Stimulated activated naive B cell treated with anti-CD40 and anti-IgM and Interleukin-4, amounts not matched to agents 10 μg/mL and 1 μg/mL and 100 μg/mL, for 72 hours (primary cell): ENCODE measurements at regions not wholly inside any gene's neighbourhood (a gene's known extent, or its start where the extent isn't known, plus 50 kb on each side); places are given as distances from the start of the nearest gene placed in this dataset.

ENCODE experiments used
- ATAC-seq, 2 donors: fragments of 150-1000 bp; cut with Tn5 transposase; replicated peaks; 2 replicates each; pipeline ENCODE4 v1.10.0; 2021; ENCODE audit warnings: moderate library complexity in 1 of 2
- DNase-seq: peaks from one replicate; pipeline ENCODE4 v3.0.0; 2021
- H3K27ac Mint-ChIP-seq: one replicate; pipeline ENCODE4 v1.8.0; 2022; ENCODE audit warnings: mild to moderate bottlenecking, mixed read lengths
- H3K27me3 Mint-ChIP-seq, 2 donors: one replicate each; pipeline ENCODE4 v1.8.0; 2022; ENCODE audit warnings: mixed read lengths in 2 of 2
- H3K36me3 Mint-ChIP-seq, 2 donors: one replicate each; pipeline ENCODE4 v1.8.0; 2022; ENCODE audit warnings: mixed read lengths in 2 of 2, mild to moderate bottlenecking in 1 of 2
- H3K4me1 Mint-ChIP-seq, 2 donors: one replicate each; pipeline ENCODE4 v1.8.0; 2022; ENCODE audit warnings: mixed read lengths in 2 of 2, mild to moderate bottlenecking in 1 of 2
- H3K4me3 Mint-ChIP-seq, 2 donors: one replicate each; pipeline ENCODE4 v1.8.0; 2022; ENCODE audit warnings: mild to moderate bottlenecking in 2 of 2, mixed read lengths in 2 of 2, moderate library complexity in 1 of 2
- H3K9me3 Mint-ChIP-seq, 2 donors: one replicate each; pipeline ENCODE4 v1.8.0; 2022; ENCODE audit warnings: mixed read lengths in 2 of 2, mild to moderate bottlenecking in 1 of 2

GRCh38 chr3:152084441-152085158 lies 184.1 kb upstream of the MBNL1 start:
- H3K4me1 Mint-ChIP-seq = no peaks in the 10 kb centered on the region
- no peak overlapping the region for H3K4me3 Mint-ChIP-seq
- no peak for DNase-seq

GRCh38 chr3:152087153-152087552 lies 181.6 kb upstream of the MBNL1 start:
- ATAC-seq (no peak), DNase-seq (no peak)
- Mint-ChIP-seq H3K9me3 (no peaks in the 10 kb centered on the region), H3K36me3 (no peaks in the 10 kb centered on the region), H3K27me3 (no peaks in the 10 kb centered on the region), H3K27ac (no peak overlapping the region), H3K4me3 (no peak overlapping the region), H3K4me1 (no peaks in the 10 kb centered on the region)

More at GRCh38 chr3:152084441-152085158, 184.1 kb upstream of the MBNL1 start:
- Mint-ChIP-seq H3K36me3 (peaks cover 0 to 7% of the 10 kb centered on the region in 2 donors), H3K27ac (no peak overlapping the region), H3K27me3 (no peaks in the 10 kb centered on the region), H3K9me3 (peaks cover 4 to 5% of the 10 kb centered on the region in 2 donors)
- no peak for ATAC-seq

DNA sequence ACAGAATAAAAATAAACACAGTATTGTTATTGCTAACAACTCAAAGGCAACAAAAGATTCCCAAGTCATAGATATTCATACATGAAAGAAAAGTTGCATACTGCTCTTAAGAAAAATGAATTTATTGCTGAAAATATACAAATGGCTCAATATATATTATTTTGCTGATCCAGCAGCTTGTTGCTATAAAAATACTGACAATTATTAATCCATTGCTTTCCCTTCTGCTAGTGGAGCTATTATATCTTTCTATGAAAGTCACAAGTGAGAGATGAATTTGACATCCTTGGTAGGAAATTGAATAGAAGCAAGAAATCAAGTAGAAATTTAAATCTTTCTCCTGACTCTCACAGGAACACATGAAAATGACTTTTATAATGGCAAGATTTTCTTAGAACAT lies 179.2 kb upstream of the MBNL1 start:
- Mint-ChIP-seq H3K4me3 (no peak overlapping the region), H3K36me3 (no peaks in the 10 kb centered on the region), H3K27me3 (no peaks in the 10 kb centered on the region), H3K4me1 (no peaks in the 10 kb centered on the region), H3K9me3 (peaks cover 0 to 2% of the 10 kb centered on the region in 2 donors), H3K27ac (no peak overlapping the region)
- DNase-seq (no peak), ATAC-seq (no peak)

- no peak overlapping the region for H3K27ac Mint-ChIP-seq
Measured at GRCh38 chr3:152091725-152092124, 177.0 kb upstream of the MBNL1 start.

DNA sequence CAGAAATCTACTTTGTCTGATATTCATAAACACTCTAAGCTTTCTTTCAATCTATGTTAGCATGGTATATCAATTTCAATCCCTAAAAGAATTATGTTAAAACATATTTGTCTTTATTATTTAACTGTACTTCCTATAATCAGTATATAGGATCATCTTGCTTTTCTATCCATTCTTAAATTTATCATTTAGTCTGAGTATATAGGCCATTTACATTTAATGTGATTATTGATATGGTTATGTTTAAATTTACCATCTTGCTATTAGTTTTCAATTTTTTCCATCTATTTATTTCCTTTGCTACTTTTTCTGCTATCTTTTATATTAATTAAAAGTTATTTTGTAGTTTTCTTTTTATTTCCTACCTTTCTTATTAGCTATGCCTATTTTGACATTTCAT lies 174.8 kb upstream of the MBNL1 start:
- Mint-ChIP-seq H3K9me3 (peaks cover 0 to 3% of the 10 kb centered on the region in 2 donors), H3K27me3 (no peaks in the 10 kb centered on the region), H3K4me3 (no peak overlapping the region), H3K4me1 (no peaks in the 10 kb centered on the region), H3K36me3 (no peaks in the 10 kb centered on the region), H3K27ac (no peak overlapping the region)
- DNase-seq (no peak), ATAC-seq (no peak)

More at GRCh38 chr3:152091725-152092124, 177.0 kb upstream of the MBNL1 start:
- DNase-seq (no peak), ATAC-seq (no peak)
- H3K36me3 Mint-ChIP-seq = no peaks in the 10 kb centered on the region
- H3K27me3 Mint-ChIP-seq = no peaks in the 10 kb centered on the region
- peaks cover 0 to 3% of the 10 kb centered on the region in 2 donors for H3K9me3 Mint-ChIP-seq
- no peaks in the 10 kb centered on the region for H3K4me1 Mint-ChIP-seq
- no peak overlapping the region for H3K4me3 Mint-ChIP-seq

DNA sequence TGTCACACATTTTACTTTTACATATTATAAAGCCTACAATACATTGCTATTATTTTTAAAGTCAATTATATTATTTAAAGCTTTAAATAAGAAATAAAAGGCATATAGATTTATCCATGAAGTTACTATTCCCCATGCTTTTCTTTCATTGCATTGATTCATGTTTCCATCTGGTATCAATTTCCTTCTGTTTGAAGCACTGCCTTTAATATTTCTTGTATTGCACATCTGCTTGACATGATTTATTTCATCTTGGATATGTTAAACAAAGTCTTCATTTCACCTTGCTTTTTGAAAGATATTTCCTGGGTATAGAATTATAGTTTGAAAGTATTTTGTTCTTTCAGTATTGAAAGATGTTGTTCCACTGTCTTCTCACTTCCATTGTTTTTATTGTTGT lies 174.3 kb upstream of the MBNL1 start:
- Mint-ChIP-seq H3K4me3 (no peak overlapping the region), H3K36me3 (no peaks in the 10 kb centered on the region), H3K4me1 (no peaks in the 10 kb centered on the region), H3K9me3 (peaks cover 0 to 3% of the 10 kb centered on the region in 2 donors), H3K27me3 (no peaks in the 10 kb centered on the region), H3K27ac (no peak overlapping the region)
- DNase-seq (no peak), ATAC-seq (no peak)

DNA sequence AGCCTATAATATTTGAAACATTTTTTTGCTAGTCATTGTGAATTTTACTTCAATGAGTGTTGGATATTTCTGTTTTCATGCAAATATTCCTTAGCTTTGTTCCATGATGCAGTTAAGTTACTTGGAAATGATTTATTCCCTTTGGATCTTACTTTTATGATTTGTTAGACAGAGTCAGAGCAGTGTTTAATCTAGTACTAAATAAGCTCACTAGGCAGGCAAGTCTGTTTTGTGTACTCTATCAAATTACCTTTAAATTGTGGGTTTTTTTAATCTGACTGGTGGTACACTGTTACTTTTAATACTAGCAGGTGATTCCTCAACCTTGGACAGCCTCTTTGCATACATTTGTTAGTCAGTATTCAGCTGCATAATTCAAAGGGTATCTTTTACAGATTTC lies 173.3 kb upstream of the MBNL1 start:
- no peak for ATAC-seq
- Mint-ChIP-seq H3K36me3 (no peaks in the 10 kb centered on the region), H3K4me1 (peaks cover 0 to 3% of the 10 kb centered on the region in 2 donors), H3K27ac (no peak overlapping the region), H3K4me3 (no peak overlapping the region), H3K9me3 (peaks cover 0 to 3% of the 10 kb centered on the region in 2 donors), H3K27me3 (no peaks in the 10 kb centered on the region)
- no peak for DNase-seq

DNA sequence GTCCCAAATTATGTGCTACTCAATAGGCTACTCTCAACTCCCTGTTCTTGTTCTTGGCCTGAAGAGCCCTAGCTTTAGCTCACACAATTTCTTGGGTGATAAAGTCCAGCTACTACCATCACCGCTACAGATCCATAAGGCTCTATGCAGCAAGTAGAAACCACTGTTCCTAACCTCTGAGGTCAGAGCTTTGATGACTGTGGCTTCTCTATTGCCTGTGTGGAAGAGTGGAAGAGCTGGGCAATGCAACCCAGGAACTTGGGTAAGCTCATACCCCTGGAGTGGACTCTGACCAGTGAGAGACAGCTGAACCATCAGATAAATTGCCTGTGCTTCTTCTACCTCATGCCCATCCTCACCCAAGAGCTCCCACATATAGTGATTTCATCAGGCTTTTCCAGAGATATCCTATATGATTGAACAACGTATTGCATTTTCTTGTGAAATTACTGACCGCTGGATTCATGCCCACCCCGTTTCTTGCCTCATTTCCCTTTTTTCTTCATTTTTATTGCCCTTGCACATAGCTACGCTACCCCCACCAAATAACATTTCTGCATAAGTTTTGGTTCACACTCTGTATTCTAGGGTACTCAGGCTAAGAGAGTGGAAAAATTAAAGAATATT lies 172.3 kb upstream of the MBNL1 start:
- Mint-ChIP-seq H3K36me3 (no peaks in the 10 kb centered on the region), H3K4me3 (no peak overlapping the region)

DNA sequence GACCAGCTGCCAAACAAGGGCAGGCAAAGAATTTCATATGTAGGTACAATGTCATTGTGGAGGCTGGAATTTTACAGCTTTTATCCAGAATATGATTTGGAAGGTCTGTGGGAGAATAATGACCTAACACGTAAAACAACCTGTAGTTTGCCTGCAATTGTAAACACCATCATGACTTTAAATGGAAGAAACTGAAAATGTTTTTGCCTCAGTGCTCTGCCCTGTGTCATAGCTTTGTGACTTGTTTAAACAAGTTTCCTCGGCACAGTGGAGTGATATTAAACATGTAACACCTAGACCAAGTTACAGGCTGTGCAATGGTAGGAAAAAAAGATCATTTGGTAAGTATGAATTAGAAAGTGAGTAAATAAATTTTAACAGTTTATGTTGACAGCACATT lies 171.6 kb upstream of the MBNL1 start:
- Mint-ChIP-seq H3K36me3 (no peaks in the 10 kb centered on the region), H3K27me3 (no peaks in the 10 kb centered on the region), H3K4me1 (peaks cover 0 to 8% of the 10 kb centered on the region in 2 donors), H3K27ac (no peak overlapping the region), H3K4me3 (no peak overlapping the region), H3K9me3 (peaks cover 0 to 3% of the 10 kb centered on the region in 2 donors)
- DNase-seq (no peak), ATAC-seq (no peak)

More for the DNA sequence above, 172.3 kb upstream of the MBNL1 start:
- Mint-ChIP-seq H3K27ac (no peak overlapping the region), H3K9me3 (peaks cover 0 to 3% of the 10 kb centered on the region in 2 donors), H3K27me3 (no peaks in the 10 kb centered on the region), H3K4me1 (peaks cover 0 to 8% of the 10 kb centered on the region in 2 donors)
- no peak for ATAC-seq
- no peak for DNase-seq

DNA sequence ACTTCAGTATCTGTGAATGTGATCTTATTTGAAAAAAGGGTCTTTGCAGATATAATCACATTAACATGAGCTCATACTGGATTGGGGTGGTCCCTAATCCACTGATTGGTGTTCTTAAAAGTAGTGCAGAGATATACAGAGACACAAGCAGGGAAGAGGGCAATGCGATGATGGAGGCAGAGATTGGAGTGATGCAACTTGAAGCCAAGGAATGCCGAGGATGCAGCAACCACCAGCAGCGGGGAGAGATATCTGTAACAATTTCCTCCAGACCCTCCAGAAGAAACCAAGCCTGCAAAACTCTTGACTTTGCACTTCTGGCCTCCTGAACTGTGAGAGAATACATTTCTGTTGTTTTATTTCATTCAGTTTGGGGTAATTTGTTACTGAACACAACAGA lies 171.0 kb upstream of the MBNL1 start:
- H3K4me1 Mint-ChIP-seq = peaks cover 0 to 8% of the 10 kb centered on the region in 2 donors
- DNase-seq (no peak), ATAC-seq (no peak)
- H3K9me3 Mint-ChIP-seq = peaks cover 0 to 3% of the 10 kb centered on the region in 2 donors
- no peaks in the 10 kb centered on the region for H3K27me3 Mint-ChIP-seq
- H3K36me3 Mint-ChIP-seq = no peaks in the 10 kb centered on the region
- H3K27ac Mint-ChIP-seq = no peak overlapping the region
- no peak overlapping the region for H3K4me3 Mint-ChIP-seq

DNA sequence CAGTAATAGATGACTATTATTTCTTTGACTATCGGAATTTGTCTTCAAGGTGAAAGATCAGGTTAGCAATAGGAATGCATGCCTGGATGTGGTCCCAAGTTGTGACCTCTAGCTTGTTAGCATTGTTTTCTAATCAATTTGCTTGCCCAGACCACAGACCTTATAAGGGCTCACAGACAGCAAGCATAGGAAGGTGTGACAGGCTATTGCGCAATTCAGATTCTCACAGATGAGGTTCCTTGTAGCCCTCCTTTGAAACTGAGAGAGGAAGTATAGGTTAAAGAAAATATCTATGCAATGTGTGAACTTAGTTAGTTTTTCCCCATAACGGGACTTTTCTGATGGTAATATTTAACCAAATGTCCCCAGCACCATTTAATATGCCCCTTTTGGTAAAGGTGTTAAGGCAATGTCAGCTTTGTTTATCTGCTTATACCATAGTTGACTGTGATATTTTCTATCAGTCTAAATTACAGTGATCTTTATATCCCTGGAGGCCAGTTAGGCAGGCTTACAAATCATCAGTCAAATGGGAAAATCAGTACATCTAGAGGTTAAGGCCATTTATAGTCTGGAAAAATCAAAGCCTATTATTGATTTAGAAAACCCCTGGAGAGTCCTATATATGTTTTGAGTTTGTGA lies 168.1 kb upstream of the MBNL1 start:
- no peak overlapping the region for H3K4me3 Mint-ChIP-seq
- no peaks in the 10 kb centered on the region for H3K36me3 Mint-ChIP-seq
- peaks cover 6 to 24% of the 10 kb centered on the region in 2 donors for H3K4me1 Mint-ChIP-seq
- no peak overlapping the region for H3K27ac Mint-ChIP-seq
- ATAC-seq (peak; percentile 85 to 86), DNase-seq (no peak)
- H3K27me3 Mint-ChIP-seq = no peaks in the 10 kb centered on the region
- no peaks in the 10 kb centered on the region for H3K9me3 Mint-ChIP-seq

- no peaks in the 10 kb centered on the region for H3K9me3 Mint-ChIP-seq
- ATAC-seq (no peak), DNase-seq (no peak)
- H3K4me3 Mint-ChIP-seq = no peak overlapping the region
- H3K27me3 Mint-ChIP-seq = no peaks in the 10 kb centered on the region
- H3K27ac Mint-ChIP-seq = no peak overlapping the region
- no peaks in the 10 kb centered on the region for H3K36me3 Mint-ChIP-seq
- peaks cover 6 to 24% of the 10 kb centered on the region in 2 donors for H3K4me1 Mint-ChIP-seq
Measured at GRCh38 chr3:152102410-152102809, 166.3 kb upstream of the MBNL1 start.

DNA sequence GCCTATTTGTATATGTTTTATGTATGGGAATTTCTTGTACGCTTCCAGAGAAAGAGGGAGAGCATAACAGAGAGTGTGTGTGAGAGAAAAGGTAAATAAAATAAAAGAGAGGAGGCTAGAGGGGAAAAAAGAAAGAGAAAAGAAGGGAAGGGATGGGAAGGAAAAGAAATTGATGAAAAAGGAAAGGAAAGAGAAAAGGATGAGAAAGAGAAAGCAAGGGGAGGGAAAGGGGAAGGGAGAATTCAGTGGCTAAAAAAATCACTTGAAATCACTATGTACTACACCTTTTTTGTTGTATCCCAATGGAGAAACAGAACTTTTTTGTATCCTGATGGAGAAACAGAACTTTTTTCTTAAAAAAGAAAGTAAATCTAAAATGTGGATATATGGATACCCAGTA lies 165.5 kb upstream of the MBNL1 start:
- Mint-ChIP-seq H3K27me3 (no peaks in the 10 kb centered on the region), H3K9me3 (no peaks in the 10 kb centered on the region), H3K36me3 (no peaks in the 10 kb centered on the region), H3K27ac (no peak overlapping the region), H3K4me1 (peaks cover 6 to 24% of the 10 kb centered on the region in 2 donors), H3K4me3 (no peak overlapping the region)
- no peak for DNase-seq
- ATAC-seq = no peak

- Mint-ChIP-seq H3K4me1 (peaks cover 6 to 24% of the 10 kb centered on the region in 2 donors), H3K4me3 (no peak overlapping the region), H3K9me3 (no peaks in the 10 kb centered on the region), H3K36me3 (no peaks in the 10 kb centered on the region), H3K27ac (no peak overlapping the region), H3K27me3 (no peaks in the 10 kb centered on the region)
- peak; percentile 71 to 80 for ATAC-seq
- DNase-seq = no peak
Measured at GRCh38 chr3:152104847-152105415, 163.8 kb upstream of the MBNL1 start.
